Left hindlimb (tissue), 1 donor: ENCODE measurements at regions not wholly inside any gene's neighbourhood (a gene's known extent, or its start where the extent isn't known, plus 50 kb on each side); places are given as distances from the start of the nearest gene placed in this dataset.
A peak's percentile ranks its signal among the peaks of the same experiment; 100 is the strongest.

ENCODE experiments used
- DNase-seq: peaks from one replicate; pipeline ENCODE4 v3.0.0-alpha.2; 2018

GRCh38 chr9:16133556-16134227 is 580.8 kb downstream of the CCDC171 start:
- DNase-seq, result no peak

GRCh38 chr9:16134351-16134750 is 581.5 kb downstream of the CCDC171 start:
- no peak for DNase-seq

- peak; percentile 70 for DNase-seq
Measured at GRCh38 chr9:16135968-16136367, 583.1 kb downstream of the CCDC171 start.

- peak; percentile 70 for DNase-seq
Measured at GRCh38 chr9:16136451-16136850, 583.6 kb downstream of the CCDC171 start.

- peak; percentile 64 for DNase-seq
Measured at GRCh38 chr9:16136961-16137360, 584.1 kb downstream of the CCDC171 start.

GRCh38 chr9:16138561-16139491 is 586.0 kb downstream of the CCDC171 start:
- peak; percentile 90 for DNase-seq

- DNase-seq, result no peak
Measured at GRCh38 chr9:16139774-16140173, 586.9 kb downstream of the CCDC171 start.

- no peak for DNase-seq
Measured at GRCh38 chr9:16143310-16143709, 590.5 kb downstream of the CCDC171 start.

- no peak for DNase-seq
Measured at GRCh38 chr9:16143947-16144890, 591.4 kb downstream of the CCDC171 start.

GRCh38 chr9:16145196-16145950 is 592.5 kb downstream of the CCDC171 start:
- no peak for DNase-seq

- no peak for DNase-seq
Measured at GRCh38 chr9:16147726-16148125, 594.9 kb downstream of the CCDC171 start.

- DNase-seq, result no peak
Measured at GRCh38 chr9:16150501-16150900, 597.7 kb downstream of the CCDC171 start.

GRCh38 chr9:16150938-16151650 is 598.3 kb downstream of the CCDC171 start:
- DNase-seq, result no peak

- DNase-seq, result no peak
Measured at GRCh38 chr9:16152276-16153101, 599.6 kb downstream of the CCDC171 start.

GRCh38 chr9:16153221-16153620 is 600.4 kb downstream of the CCDC171 start:
- DNase-seq, result no peak

GRCh38 chr9:16153741-16154140 is 600.9 kb downstream of the CCDC171 start:
- DNase-seq, result no peak

- DNase-seq, result peak; percentile 69
Measured at GRCh38 chr9:16154521-16155078, 601.8 kb downstream of the CCDC171 start.

- no peak for DNase-seq
Measured at GRCh38 chr9:16155878-16156277, 603.0 kb downstream of the CCDC171 start.

- DNase-seq, result no peak
Measured at GRCh38 chr9:16157216-16157615, 604.4 kb downstream of the CCDC171 start.

GRCh38 chr9:16157651-16158050 is 604.8 kb downstream of the CCDC171 start:
- no peak for DNase-seq
